ENCODE measurements at regions not wholly inside any gene's neighbourhood (a gene's known extent, or its start where the extent isn't known, plus 50 kb on each side); places are given as distances from the start of the nearest gene placed in this dataset.

DNA sequence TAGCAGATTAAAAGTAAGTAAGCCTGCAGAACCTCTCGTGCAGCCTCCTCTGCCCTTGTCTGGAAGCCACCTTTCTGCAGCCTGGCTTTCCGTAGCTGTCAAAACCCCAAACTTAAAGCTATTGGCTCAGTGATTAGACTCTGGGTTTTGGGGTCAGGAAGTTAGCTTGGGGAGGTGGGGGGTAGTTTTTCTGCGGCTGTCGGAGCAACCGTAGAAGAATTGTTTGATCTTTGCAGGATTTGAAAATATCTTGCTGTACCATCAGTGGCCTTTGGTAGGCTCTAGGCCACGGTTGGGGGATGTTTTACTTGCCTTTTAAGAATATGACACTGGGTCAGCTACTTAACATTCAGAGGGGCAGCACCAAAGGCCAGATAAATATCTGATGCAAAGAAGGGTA lies 88.4 kb upstream of the RASGRP1 start (continued):
- no peak for TF ChIP-seq KDM1A (IDR thresholded peaks at IDR 0.05; ENCODE audit: borderline replicate concordance, low read length)
- no peak for TF ChIP-seq TCF12 (IDR thresholded peaks at IDR 0.05; ENCODE audit: low read depth, low read length)
- no peak for TF ChIP-seq SP2 (IDR thresholded peaks at IDR 0.05; ENCODE audit: low read length)
